RWPE1 (cell line): ENCODE measurements at regions not wholly inside any gene's neighbourhood (a gene's known extent, or its start where the extent isn't known, plus 50 kb on each side); places are given as distances from the start of the nearest gene placed in this dataset.

Experiments
- CTCF ChIA-PET: fragments of 350-600 bp; sonication (Branson Sonifier 250); formaldehyde crosslinking; extraction: SDS; loops from one replicate; lab custom pipeline; 2021; lab: Yijun Ruan, JAX
- POLR2A ChIA-PET: fragments of 400-600 bp; formaldehyde crosslinking; extraction: SDS; loops from one replicate; lab custom pipeline; 2020; ENCODE audit warnings: antibody characterized with exemption; ENCODE audit not compliant: low non-redundant PET; lab: Yijun Ruan, JAX
- DNase-seq: peaks from one replicate; pipeline ENCODE4 v3.0.0; 2012; ENCODE audit warnings: low spot score
- H3K27ac ChIP-seq: fragments of 450-650 bp; 2 replicates; pipeline ENCODE4 v1.5.1; 2017
- CTCF ChIP-seq: fragments of 450-650 bp; conservative IDR thresholded peaks from 2 replicates; pipeline ENCODE4 v1.5.1; 2017; ENCODE audit warnings: low read depth, mild to moderate bottlenecking

- no peak for DNase-seq
- no peak overlapping the region for H3K27ac ChIP-seq
- no peak for TF ChIP-seq CTCF
- POLR2A ChIA-PET, result no interaction called here
- CTCF ChIA-PET, result no interaction called here
Observed at GRCh38 chr4:66357316-66357715, 687.0 kb upstream of the EPHA5 start.

GRCh38 chr4:66355328-66355727, 685.0 kb upstream of the EPHA5 start:
- no peak for TF ChIP-seq CTCF
- CTCF ChIA-PET, result interaction anchor here (0.7 to 1.2 kb wide), 2 partner anchors 20 to 1249 kb away, joined by 3 read pairs; no protein-coding TSS in a partner anchor
- no peak for DNase-seq
- H3K27ac ChIP-seq, result no peak overlapping the region
- POLR2A ChIA-PET, result no interaction called here

GRCh38 chr4:66351761-66352160, 681.5 kb upstream of the EPHA5 start:
- CTCF ChIA-PET, result no interaction called here
- POLR2A ChIA-PET, result no interaction called here
- no peak for TF ChIP-seq CTCF
- DNase-seq, result no peak
- no peak overlapping the region for H3K27ac ChIP-seq

GRCh38 chr4:66340286-66340893, 670.1 kb upstream of the EPHA5 start:
- TF ChIP-seq CTCF, result no peak
- ChIA-PET POLR2A (no interaction called here), CTCF (no interaction called here)
- no peak overlapping the region for H3K27ac ChIP-seq
- DNase-seq, result no peak

- ChIA-PET POLR2A (no interaction called here), CTCF (no interaction called here)
- no peak overlapping the region for H3K27ac ChIP-seq
- TF ChIP-seq CTCF, result no peak
- DNase-seq, result no peak
Observed at GRCh38 chr4:66339007-66339406, 668.7 kb upstream of the EPHA5 start.

GRCh38 chr4:66331761-66332160, 661.5 kb upstream of the EPHA5 start:
- ChIA-PET POLR2A (no interaction called here), CTCF (interaction anchor here (0.6 kb wide), 2 partner anchors 99 to 367 kb away, joined by 3 to 4 read pairs; no protein-coding TSS in a partner anchor)
- no peak for DNase-seq
- TF ChIP-seq CTCF, result no peak
- H3K27ac ChIP-seq, result no peak overlapping the region
